ENCODE measurements at regions not wholly inside any gene's neighbourhood (a gene's known extent, or its start where the extent isn't known, plus 50 kb on each side); places are given as distances from the start of the nearest gene placed in this dataset.

DNA sequence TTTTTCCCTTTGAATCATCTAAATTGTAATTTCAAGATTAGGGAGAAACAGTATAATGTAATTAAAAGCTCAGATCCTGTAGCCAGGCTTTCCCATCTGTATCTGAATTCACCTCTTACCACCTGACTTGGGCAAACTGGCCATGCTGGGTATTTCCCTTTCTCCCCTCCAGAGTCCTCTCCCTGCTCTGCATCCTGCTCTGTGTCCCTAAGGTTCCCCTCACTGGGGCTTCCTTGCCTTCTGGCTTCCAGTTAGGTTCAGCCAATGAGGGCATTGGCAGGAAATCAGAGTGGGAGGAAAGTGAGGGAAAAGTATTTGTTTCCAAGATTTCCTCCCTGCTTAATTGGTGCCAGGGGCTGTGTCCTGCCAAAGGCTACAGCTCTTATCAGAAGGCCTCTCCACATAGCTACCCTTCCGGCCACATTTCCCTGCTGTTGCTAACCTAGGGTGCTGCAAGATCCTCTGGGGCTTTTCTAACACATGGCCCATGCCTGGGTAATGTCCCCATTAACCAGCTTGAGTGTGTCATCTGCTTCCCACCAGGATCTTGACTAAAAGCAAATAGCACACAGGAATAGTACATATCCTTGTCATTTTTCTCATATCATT, 51.0 kb upstream of the MPDZ start:
- no peaks in the 10 kb centered on the region for H3K4me1 ChIP-seq (ENCODE audit: control insufficient read depth, insufficient read depth, low read length)
- no peak overlapping the region for H3K27ac ChIP-seq (ENCODE audit: low read length)
- intact Hi-C loops (cut with micrococcal nuclease) = no loop called here
- H3K36me3 Mint-ChIP-seq = no peaks in the 10 kb centered on the region
- no peak overlapping the region for H3K4me3 Mint-ChIP-seq
- H3K27me3 ChIP-seq (ENCODE audit: control insufficient read depth, insufficient read depth, low read length) = no peaks in the 10 kb centered on the region
- no peak for TF ChIP-seq CTCF (IDR thresholded peaks at IDR 0.05)
- H3K9me3 ChIP-seq (ENCODE audit: control insufficient read depth, insufficient read depth, low read length) = peaks cover 3% of the 10 kb centered on the region
- peaks cover 0 to 8% of the 10 kb centered on the region in 2 donors for H3K9me3 Mint-ChIP-seq
- H3K27ac Mint-ChIP-seq = no peak overlapping the region
- no peaks in the 10 kb centered on the region for H3K4me1 Mint-ChIP-seq
- WGBS (ENCODE audit: insufficient coverage) = 94% methylated on average over 1 of the region's 1 CpG
- H3K36me3 ChIP-seq (ENCODE audit: control insufficient read depth, insufficient read depth, low read length) = no peaks in the 10 kb centered on the region
- DNase-seq (no peak), ATAC-seq (no peak)
- no peak overlapping the region for H3K4me3 ChIP-seq (ENCODE audit: low read length)
- no peaks in the 10 kb centered on the region for H3K27me3 Mint-ChIP-seq (ENCODE audit: low read depth in 2 of 2)

All from natural killer cell (primary cell).